ENCODE measurements at regions not wholly inside any gene's neighbourhood (a gene's known extent, or its start where the extent isn't known, plus 50 kb on each side); places are given as distances from the start of the nearest gene placed in this dataset.

- TF ChIP-seq ID3 (CRISPR knock-in tag; IDR thresholded peaks at IDR 0.05) (no peak), ID3 (tag; IDR thresholded peaks at IDR 0.05) (no peak)
Observed at GRCh38 chr13:74695021-74695800, 561.0 kb upstream of the KLF12 start (continued).

DNA sequence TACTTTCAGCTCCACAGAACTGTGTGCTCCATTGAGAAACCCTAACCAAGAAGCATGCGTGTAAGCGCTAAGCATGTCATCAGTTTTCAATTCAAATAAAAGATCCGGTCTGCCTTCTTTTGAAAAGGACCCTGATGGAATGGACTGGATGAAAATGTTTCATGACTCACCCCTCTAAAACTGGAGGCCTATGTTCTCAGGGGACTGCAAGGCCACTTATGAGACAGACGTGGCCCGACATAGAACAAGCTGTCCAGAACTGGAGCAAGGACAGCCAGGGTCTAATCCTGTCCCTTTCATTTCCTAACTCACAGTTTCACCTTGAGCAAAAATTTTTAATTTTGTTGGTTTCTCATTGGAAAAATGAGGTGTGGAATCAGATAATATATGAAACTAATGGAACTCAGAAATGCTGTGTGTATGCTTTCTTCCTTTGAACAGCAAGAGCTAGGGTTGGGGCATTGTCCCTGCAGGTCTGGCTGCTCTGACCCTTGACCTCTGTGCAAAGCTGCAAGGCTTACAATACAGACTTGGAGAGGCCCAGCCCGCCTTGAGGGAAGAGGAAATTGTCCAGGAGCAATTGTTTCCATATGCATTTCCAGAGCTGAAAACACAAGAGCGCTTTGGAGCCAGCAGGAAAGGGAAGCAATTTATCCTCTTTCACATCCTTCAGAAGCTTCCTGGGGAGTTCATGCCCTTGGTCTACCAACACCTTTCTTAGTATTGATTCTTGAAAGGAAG lies 553.4 kb upstream of the KLF12 start:
- ATAC-seq (no peak), DNase-seq (ENCODE audit: extremely low read depth in 1 of 4, low spot score in 3 of 4) (no peak), FAIRE-seq (no peak)
- H2AFZ ChIP-seq (ENCODE audit: low read depth, low read length): no peak overlapping the region
- ChIA-PET CTCF (ENCODE audit: low intra/inter-chr PET ratio) (no interaction called here), POLR2A (no interaction called here)
- no peaks in the 10 kb centered on the region for H3K27me3 ChIP-seq (ENCODE audit: control insufficient read depth in 2 of 2, insufficient read depth in 2 of 2, low read length in 2 of 2)
- no peaks in the 10 kb centered on the region for H3K9me1 ChIP-seq (ENCODE audit: control insufficient read depth, insufficient read depth, low read length)
- intact Hi-C loops (cut with micrococcal nuclease): no loop called here
- in situ Hi-C loops (cut with MboI): no loop called here
- 4% methylated on average over 5 of the region's 7 CpGs for WGBS (ENCODE audit: insufficient coverage, low coverage, missing lambda C conversion rate)
- H3K79me2 ChIP-seq (ENCODE audit: control insufficient read depth, insufficient read depth, low read length): no peaks in the 10 kb centered on the region
- H3K4me2 ChIP-seq (ENCODE audit: insufficient read depth, low read length): no peak overlapping the region
- no peaks in the 10 kb centered on the region for H3K9me3 ChIP-seq (replicated peaks; ENCODE audit: control insufficient read depth, insufficient read depth, low read depth, low read length)
- H3K4me1 ChIP-seq (replicated peaks in 1 of 2; ENCODE audit: control insufficient read depth in 2 of 2, insufficient read depth in 2 of 2, low read length in 2 of 2): no peaks in the 10 kb centered on the region
- H3K4me3 ChIP-seq: no peak overlapping the region
- TF ChIP-seq MIER1 (IDR thresholded peaks at IDR 0.05; ENCODE audit: low read depth) (no peak), RCOR1 (IDR thresholded peaks at IDR 0.05; ENCODE audit: borderline replicate concordance in 1 of 2, low read depth in 2 of 2, low read length in 2 of 2) (no peak)
- H3K27ac ChIP-seq (ENCODE audit: extremely low read depth, low read depth, low read length): no peak overlapping the region
- BruUV-seq (replicated peaks): no TSS peak
- no peaks in the 10 kb centered on the region for H4K20me1 ChIP-seq (replicated peaks; ENCODE audit: control insufficient read depth, insufficient read depth, low read length)
- no peak overlapping the region for H3K9ac ChIP-seq (ENCODE audit: insufficient read depth in 1 of 2, low read depth in 2 of 2, low read length in 2 of 2)
- no peaks in the 10 kb centered on the region for H3K36me3 ChIP-seq (ENCODE audit: control insufficient read depth, insufficient read depth, low read length)

All from K562 (cell line).